RWPE2 (cell line): ENCODE measurements at regions not wholly inside any gene's neighbourhood (a gene's known extent, or its start where the extent isn't known, plus 50 kb on each side); places are given as distances from the start of the nearest gene placed in this dataset.

Experiments used
- ATAC-seq: fragments of 200-7000 bp; cut with Tn5 transposase; 3 replicates; pipeline ENCODE4 v1.9.1; 2021; ENCODE audit warnings: low read depth
- DNase-seq: peaks from one replicate; pipeline ENCODE4 v3.0.0-alpha.2; 2020; ENCODE audit warnings: low spot score
- H3K27ac ChIP-seq: fragments of 450-650 bp; 2 replicates; pipeline ENCODE4 v1.5.1; 2017; ENCODE audit warnings: mild to moderate bottlenecking; ENCODE audit not compliant: poor library complexity, severe bottlenecking
- H3K27me3 ChIP-seq: fragments of 250-450 bp; sonication (Bioruptor Pico); 2 replicates; pipeline ENCODE4 v1.5.1; 2021; ENCODE audit warnings: mild to moderate bottlenecking, moderate library complexity; ENCODE audit not compliant: insufficient read depth, poor library complexity, severe bottlenecking
- H3K36me3 ChIP-seq: fragments of 250-450 bp; sonication (Bioruptor Pico); 2 replicates; pipeline ENCODE4 v1.5.1; 2020; ENCODE audit warnings: low read depth, mild to moderate bottlenecking, moderate library complexity
- H3K4me1 ChIP-seq: fragments of 250-450 bp; sonication (Bioruptor Pico); 2 replicates; pipeline ENCODE4 v1.5.1; 2021; ENCODE audit warnings: mild to moderate bottlenecking, moderate library complexity; ENCODE audit not compliant: insufficient read depth, poor library complexity, severe bottlenecking
- H3K4me3 ChIP-seq: fragments of 250-450 bp; sonication (Bioruptor Pico); 2 replicates; pipeline ENCODE4 v1.5.1; 2021; ENCODE audit warnings: mild to moderate bottlenecking, moderate library complexity; ENCODE audit not compliant: severe bottlenecking
- H3K9me3 ChIP-seq: fragments of 250-450 bp; sonication (Bioruptor Pico); 2 replicates; pipeline ENCODE4 v1.5.1; 2021; ENCODE audit warnings: mild to moderate bottlenecking, moderate library complexity; ENCODE audit not compliant: severe bottlenecking
- CTCF ChIP-seq: fragments of 450-650 bp; IDR thresholded peaks from one replicate; pipeline ENCODE4 v1.5.1; 2017; ENCODE audit warnings: mild to moderate bottlenecking, moderate library complexity; ENCODE audit not compliant: poor library complexity, severe bottlenecking

GRCh38 chr6:113420290-113420689 is 436.9 kb upstream of the MARCKS start:
- H3K4me3 ChIP-seq: no peak overlapping the region
- DNase-seq (no peak), ATAC-seq (no peak)
- no peak overlapping the region for H3K27ac ChIP-seq
- no peaks in the 10 kb centered on the region for H3K27me3 ChIP-seq
- TF ChIP-seq CTCF: no peak
- no peaks in the 10 kb centered on the region for H3K9me3 ChIP-seq
- H3K36me3 ChIP-seq: no peaks in the 10 kb centered on the region
- no peaks in the 10 kb centered on the region for H3K4me1 ChIP-seq

- H3K9me3 ChIP-seq: no peaks in the 10 kb centered on the region
- H3K36me3 ChIP-seq: no peaks in the 10 kb centered on the region
- H3K27ac ChIP-seq: no peak overlapping the region
- no peak overlapping the region for H3K4me3 ChIP-seq
- DNase-seq (no peak), ATAC-seq (no peak)
- H3K27me3 ChIP-seq: no peaks in the 10 kb centered on the region
- TF ChIP-seq CTCF: no peak
- no peaks in the 10 kb centered on the region for H3K4me1 ChIP-seq
Measured at GRCh38 chr6:113421997-113422396, 435.1 kb upstream of the MARCKS start.

GRCh38 chr6:113423956-113424355 is 433.2 kb upstream of the MARCKS start:
- Histone ChIP-seq H3K27me3 (no peaks in the 10 kb centered on the region), H3K9me3 (no peaks in the 10 kb centered on the region), H3K4me3 (no peak overlapping the region), H3K36me3 (no peaks in the 10 kb centered on the region), H3K27ac (no peak overlapping the region), H3K4me1 (no peaks in the 10 kb centered on the region)
- DNase-seq (no peak), ATAC-seq (no peak)
- no peak for TF ChIP-seq CTCF

GRCh38 chr6:113425977-113426660 is 431.0 kb upstream of the MARCKS start:
- Histone ChIP-seq H3K4me1 (no peaks in the 10 kb centered on the region), H3K27ac (no peak overlapping the region), H3K9me3 (no peaks in the 10 kb centered on the region), H3K27me3 (no peaks in the 10 kb centered on the region), H3K4me3 (no peak overlapping the region), H3K36me3 (no peaks in the 10 kb centered on the region)
- DNase-seq (no peak), ATAC-seq (no peak)
- TF ChIP-seq CTCF: no peak

GRCh38 chr6:113427617-113428016 is 429.5 kb upstream of the MARCKS start:
- TF ChIP-seq CTCF: no peak
- Histone ChIP-seq H3K27me3 (no peaks in the 10 kb centered on the region), H3K4me3 (no peak overlapping the region), H3K4me1 (peaks cover 4% of the 10 kb centered on the region), H3K9me3 (no peaks in the 10 kb centered on the region), H3K36me3 (no peaks in the 10 kb centered on the region), H3K27ac (no peak overlapping the region)
- no peak for ATAC-seq
- no peak for DNase-seq
